ENCODE measurements at regions not wholly inside any gene's neighbourhood (a gene's known extent, or its start where the extent isn't known, plus 50 kb on each side); places are given as distances from the start of the nearest gene placed in this dataset.
"Not testable (repeated sequence)": the region's sequence is repeated elsewhere in the genome, so short reads cannot be mapped to it uniquely, and the experiment has no call there.

DNA sequence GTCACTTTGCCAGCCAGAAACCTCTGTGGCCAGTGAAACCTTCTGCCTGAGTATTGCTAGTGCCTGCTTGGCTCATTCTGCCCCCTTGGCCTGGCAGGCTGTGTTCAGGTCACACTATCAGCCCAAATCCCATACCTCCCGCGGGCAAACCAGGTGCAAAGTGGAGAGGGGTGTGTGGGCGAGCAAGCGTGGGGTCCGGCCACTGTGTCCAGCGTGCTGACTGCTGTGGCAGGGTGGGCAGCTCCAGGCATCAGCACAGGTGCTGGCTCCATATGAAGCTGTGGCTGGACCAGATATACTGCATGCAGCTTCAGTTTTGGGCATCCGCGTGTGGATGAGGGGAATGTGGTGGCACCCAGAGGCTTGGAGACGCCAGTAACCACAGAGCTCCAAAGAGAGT, 576.5 kb upstream of the EDIL3 start:
- DNase-seq = no peak

DNA sequence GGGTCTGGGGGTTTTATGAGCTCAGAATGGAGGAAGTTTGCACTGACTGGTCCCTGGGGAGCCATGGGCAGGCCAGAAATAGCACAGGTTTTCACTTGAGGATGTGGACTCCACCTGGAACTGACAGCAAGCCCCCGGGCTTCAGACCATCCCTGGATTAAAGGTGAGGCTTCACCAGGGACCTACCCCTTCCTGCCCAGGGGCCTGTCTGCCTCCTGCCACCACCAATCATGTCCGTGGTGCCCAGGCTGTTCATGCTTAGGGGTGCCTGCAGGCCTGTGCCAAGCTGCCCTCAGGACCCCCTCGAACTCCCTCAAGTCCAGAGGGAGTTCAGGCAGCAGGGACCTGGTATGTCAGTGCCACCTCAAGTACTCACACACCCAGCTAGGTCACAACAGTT, 577.2 kb upstream of the EDIL3 start:
- no peak for DNase-seq

DNA sequence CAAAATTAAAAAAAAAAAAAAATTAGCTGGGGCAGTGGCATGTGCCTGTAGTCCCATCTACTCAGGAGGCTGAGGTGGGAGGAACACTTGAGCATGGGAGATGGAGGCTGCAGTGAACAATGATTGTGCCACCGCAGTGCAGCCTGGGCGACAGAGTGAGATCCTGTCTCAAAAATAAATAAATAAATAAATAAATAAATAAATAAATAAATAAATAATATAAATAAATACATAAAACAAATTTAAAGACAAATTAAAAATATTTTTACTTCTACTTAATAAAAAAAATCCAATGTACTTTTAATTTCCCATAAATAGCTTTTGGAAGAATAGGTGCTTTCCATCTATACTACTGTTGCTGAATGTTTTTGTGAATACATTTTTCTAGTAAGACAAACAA, 598.4 kb upstream of the EDIL3 start:
- no peak for DNase-seq

DNA sequence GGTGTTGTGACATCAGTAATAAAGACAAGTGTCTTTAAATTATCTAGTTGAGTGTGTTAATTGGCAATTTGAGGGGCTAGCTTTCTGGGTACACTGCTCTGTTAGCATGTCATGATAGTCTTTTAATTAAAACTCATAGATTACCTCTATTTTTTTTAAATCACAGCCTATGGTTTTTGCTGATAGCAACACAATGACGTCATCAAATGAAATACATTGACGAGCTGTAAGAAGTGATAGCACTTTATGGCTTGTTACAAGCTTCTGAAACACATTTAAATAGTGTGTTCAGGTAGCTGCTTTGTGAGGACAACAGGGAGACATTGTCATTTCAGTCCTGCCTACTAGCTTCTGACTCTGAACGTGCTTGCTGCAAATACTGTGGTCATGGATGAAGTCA, 600.5 kb upstream of the EDIL3 start:
- no peak for DNase-seq

DNA sequence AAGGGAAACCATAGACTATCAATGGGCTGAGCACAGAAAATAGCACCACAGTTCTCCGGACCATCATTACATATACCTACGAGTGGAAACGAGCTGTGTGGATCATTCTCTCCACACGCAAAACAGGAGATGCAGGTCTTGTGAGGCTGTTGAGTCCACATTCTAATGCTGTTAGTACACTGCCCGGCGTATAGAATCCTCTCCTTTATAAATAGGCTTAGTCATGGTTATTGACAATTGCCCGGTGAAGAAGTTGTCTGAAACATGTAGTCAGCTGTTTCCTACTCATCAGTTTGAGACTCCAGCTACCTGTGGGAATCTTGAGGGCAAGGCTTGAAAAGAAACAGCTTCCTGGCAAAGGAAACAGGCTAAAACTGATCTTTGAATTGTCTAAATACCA, 602.0 kb upstream of the EDIL3 start:
- DNase-seq = no peak

DNA sequence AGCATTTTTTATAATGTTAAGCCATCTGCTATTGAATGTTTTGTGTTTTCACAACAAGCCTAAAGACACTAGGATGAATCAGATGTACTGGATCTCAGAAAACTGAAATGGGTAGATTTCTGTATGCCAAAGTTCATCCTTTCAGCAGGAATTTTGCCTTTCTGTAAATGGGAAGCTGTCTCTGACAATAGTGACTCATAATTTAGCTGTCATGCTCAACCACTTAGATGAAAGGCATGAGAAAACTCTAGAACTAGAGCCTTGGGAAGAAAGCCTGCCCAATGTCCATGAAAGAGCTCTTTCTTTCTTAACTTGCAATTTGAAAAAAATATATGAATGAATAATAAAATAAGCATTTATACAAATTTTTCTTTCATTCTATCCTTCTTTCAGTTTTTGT, 616.0 kb upstream of the EDIL3 start:
- DNase-seq = no peak

DNA sequence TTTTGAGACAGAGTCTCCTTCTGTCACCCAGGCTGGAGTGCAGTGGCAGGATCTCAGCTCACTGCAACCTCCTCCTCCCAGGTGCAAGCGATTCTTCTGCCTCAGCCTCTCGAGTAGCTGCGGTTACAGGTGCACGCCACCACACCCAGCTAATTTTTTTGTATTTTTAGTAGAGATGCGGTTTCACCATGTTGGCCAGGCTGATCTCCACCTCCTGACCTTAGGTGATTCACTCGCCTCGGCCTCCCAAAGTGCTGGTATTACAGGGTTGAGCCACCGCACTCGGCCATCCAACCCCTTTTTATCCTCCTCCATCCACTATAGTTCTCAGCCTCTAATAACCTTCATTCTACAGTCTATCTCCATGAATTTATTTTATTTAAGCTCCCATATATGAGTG, 617.3 kb upstream of the EDIL3 start:
- not testable (repeated sequence) for DNase-seq

DNA sequence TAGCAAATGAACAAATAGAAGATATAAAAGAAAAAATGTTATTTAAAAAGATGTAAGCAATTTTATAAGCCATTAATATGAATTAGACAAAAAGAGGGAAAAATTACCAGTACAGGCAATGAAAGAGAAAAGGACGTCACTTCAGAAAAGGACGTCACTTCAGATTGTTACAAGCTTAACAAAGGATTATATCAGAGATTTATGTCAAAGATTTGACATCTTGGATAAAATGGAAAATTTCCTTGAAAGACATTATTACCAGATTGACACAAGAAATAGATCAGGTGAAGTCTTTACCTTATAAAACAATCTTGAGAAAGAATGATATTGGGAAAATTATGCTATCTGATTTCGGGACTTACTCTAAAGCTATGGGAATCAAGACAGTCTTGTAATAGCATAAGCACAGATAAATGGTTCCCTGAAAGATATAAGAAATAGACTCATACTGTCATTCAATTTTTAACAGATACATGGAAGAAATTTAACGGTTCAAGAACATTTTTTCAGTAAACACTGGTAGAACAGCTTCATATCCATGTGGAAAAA, 625.4 kb upstream of the EDIL3 start:
- DNase-seq = no peak

DNA sequence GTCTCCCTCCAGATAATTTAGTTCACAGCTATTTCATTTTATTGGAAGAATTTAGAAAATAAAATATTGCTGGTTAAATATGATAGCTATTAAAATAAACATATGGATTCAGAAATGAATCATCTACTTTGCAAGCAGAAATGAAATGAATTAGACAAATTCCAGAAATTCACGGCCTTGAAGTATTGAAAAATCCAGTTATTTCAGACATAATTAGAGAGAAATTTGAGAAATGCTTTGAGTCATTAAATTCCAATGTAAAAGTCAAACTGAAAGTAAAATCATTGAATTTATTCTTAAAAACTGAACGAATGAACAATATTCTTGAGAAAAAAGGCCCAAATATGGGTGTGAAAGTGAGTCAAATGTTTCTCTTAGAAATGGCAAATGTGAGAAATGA, 632.6 kb upstream of the EDIL3 start:
- no peak for DNase-seq

DNA sequence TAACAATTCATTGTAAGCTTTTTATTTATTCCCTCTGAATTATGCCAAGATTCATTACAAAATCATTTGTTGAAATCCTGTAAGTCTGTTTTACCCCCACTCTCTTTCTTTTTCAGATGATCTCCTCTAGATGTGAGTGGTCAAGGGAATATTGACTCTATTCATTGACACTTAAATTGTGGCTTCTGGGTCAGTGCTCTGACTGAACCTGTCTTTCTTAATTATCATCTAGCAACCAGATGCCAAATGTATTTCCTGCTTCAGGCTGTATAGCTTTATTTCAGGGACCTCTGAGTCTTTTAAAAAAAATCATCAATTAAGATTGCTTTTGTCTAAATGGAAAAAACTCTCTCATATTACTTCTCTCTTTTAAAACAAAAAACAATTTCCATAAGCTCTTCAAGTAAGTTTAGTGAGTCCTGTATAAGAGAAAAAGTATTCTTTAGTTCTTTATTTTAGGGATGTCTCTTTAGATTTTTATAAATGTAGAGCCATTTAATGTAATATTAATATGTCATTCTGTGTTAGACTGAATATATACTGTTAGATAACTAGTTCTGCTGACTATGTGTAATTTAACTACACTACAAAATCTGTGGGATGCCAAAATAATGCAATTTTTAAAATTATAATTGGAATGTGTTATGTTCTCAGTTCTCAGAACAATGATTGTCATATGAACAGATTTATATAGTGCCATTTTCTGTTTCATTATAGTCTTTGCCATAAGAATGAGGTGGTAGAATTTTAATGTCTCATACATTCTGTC, 645.8 kb upstream of the EDIL3 start:
- DNase-seq = no peak

DNA sequence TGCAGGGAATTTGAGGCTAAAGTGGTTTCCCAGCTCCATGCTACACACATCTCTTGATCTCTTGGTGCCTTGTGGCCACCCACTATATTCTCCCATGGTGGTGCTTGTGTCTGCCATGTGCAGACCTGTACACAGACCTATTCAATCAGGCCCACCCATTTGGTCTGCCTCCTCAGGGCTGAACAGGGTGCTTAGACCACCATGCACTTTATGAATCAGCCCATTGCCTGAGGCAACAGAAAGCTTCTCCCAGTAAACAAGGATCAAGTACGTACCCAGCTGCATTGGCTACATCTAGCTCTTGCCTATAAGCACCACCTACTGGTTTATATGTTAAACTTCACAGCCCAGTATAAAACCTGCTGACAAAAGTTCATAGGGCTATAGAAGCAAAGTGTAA, 664.3 kb upstream of the EDIL3 start:
- DNase-seq = peak in 1 of 2 experiments; percentile 21

DNA sequence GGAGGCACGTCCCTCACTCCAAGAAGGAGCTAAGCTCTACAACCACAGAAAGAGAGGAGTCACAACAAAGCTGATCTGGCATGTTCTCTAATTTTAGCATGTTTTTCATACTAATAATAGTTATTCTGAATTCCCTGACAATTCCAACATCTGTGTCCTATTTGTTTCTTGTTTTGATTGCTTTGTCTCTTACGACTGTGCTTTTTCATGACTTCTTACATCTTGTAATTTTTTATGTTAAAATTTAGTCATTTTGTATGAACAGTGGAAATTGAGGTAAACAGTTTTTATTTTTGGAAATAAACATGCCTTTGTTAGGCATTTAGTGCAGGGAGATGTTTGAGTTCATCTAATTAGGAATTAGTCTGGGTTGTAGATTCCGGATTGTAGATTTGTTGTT, 668.1 kb upstream of the EDIL3 start:
- no peak for DNase-seq

DNA sequence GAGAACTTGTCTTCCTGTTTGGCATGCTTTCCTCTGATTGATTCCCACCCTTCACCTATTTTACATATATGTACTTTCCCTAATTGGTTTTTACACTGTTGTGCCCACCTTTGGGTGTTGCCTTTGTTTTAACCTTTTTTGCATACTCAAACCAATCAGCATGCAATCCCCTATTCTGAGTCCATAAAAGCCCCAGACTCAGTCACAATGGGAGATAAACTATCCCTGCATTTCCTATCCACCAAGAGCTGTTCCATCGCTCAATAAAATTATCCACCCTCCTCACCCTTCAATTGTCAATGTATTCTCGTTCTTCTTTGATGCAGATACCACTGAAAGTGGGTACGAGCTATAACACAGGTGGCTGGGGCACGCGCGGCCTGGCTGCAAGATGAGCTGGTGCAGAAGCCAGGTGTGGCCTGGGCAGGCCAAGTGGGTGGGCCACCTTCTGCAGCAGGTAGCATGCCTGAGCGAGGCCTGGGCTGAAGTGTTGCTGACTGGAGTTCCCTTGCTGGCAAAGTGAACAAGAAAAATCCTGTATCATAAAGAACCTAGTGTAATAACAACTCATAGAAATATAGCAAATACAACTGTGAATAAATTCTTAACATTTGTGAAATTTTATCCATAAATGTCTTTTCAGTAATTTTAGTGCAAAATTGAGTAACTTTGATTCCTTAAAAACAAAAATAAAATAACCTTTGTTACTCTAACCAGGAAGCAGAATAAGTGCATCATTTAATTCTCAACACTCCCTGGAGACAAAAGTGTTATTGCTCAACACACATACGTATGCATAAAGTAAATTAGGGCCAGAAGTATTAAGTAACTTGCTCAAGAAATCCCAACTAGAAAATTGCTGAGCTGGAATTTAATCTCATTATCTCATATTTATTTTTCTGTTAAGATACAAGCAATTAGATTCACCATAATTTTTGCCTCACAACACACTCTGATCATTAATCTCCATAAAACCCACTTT, 685.3 kb upstream of the EDIL3 start:
- no peak for DNase-seq

DNA sequence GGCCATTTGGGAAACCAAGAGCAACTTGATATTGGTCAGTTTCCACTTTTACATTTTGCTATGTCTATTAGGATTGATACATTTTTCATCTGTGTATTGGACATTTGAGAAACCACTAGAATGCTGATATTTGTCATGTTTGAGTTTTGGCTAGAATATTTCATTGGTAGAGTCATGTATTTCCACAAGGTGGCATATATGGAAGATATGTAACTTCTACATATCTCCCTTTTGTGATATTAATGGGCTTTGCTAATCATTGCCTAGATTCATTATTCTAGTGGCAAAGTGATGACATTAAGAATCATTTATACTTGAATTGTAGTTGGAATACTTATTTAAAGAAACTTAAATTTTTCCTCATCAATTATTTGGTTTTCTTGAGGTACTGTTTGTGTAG, 692.9 kb upstream of the EDIL3 start:
- peak in 1 of 2 experiments; percentile 7 for DNase-seq

DNA sequence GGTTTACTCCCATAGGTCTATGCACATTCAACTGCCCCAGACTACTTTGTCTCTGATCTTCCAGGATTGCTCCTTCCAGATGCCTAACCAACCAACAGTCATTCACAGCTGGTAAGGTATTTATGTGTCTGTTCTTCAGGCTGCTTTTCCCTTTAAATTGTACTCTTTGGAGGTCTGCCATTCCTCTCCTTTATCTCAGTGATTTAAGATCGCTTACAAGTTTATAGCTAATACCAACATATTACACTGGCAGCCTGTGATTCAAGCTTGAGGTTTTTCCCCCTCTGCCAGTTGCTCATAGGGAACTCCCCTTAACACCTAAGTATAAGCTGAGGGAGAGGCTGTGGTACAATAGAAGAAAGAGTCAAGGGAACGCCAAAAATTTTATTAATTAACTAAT, 711.7 kb upstream of the EDIL3 start:
- no peak for DNase-seq

DNA sequence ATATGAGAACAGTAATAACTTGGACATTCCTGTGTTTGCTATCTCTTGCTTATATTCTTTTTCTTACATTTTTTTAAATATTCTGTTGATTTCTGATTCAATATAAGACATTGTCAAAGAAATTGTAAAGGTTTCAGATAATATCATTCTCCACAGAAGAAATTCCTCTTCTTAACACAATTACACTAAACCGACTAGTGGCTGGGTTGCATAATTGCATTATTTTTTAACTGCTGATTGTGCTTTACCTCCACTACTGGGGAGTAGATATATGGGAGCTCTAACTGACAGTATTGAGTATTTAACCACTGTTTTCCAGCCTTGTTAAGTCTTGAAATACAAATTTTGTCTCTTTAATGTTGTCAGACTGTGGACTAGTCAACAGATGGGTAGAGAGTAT, 723.8 kb upstream of the EDIL3 start:
- peak in 1 of 2 experiments; percentile 25 for DNase-seq

DNA sequence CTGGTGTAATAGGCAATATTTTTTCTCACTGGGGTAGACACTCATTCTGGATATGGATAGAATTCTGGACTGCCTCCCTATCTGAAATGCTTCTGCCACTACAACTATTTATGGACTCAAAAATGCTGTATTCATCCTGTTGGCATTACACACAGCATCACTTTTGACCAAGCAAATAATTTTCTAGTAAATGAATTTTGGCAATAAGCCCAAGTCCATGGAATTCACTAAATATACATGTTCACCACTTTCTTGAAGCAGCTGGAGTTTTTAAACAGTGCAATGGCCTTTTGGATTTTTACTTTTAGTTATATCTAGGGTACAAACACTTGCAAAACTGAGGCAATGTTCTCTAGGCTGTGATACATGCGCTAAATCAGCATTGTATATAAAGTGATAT, 724.9 kb upstream of the EDIL3 start:
- DNase-seq = no peak

DNA sequence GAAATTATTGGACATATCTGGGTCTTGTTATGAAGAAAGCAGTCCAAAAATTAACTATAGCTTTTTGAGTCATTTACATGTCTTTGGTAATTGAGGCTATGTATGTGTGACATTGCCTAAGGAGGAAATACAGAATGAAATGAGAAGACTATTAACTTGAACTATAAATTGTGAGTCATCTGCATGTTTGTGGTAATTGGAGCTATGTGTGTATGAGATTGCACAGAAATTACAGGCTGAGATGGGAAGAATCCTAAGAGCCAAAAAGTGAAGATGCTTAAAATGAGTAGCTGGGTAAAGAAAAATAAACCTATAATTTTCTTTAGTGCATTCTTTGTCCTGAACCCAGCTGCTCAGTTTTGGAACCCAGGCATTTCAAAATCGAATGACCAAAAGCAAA, 747.6 kb upstream of the EDIL3 start:
- DNase-seq = no peak

DNA sequence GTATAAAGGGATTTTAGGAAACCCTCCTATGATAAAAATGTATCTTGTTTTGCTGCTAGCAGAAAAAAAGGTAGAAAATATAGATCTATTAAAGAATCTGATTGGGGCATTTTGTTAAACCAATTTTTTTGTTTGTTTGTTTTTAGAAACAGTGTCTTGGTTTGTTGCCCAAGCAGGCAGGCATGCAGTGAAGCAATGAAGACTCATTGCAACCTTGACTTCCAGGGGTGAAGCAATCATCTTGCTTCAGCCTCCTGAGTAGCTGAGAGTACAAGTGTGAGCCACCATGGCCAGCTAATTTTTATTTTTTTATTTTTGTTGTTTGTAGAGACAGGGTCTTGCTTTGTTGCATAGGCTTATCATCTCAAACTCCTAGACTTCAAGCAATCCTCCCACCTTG, 755.8 kb upstream of the EDIL3 start:
- no peak for DNase-seq

DNA sequence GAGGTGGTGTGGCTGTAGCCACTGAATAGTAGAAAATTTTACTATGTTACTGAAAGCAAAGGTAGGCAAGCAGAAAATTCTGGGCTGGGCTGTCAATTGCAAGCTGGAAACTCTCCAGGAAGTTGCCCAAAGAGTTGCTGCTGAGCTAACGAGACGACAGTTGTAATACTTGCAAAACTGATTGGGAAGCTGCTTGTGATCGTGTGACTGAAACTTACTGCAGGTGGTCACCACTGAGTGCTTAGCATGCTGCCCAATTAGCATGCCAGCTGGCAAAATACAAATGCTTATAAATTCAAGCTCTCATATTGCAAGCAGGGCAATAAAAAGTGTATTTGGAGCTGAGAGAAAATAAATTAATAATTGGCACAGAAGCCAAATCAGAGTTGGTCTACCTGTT, 758.5 kb upstream of the EDIL3 start:
- DNase-seq = no peak

DNA sequence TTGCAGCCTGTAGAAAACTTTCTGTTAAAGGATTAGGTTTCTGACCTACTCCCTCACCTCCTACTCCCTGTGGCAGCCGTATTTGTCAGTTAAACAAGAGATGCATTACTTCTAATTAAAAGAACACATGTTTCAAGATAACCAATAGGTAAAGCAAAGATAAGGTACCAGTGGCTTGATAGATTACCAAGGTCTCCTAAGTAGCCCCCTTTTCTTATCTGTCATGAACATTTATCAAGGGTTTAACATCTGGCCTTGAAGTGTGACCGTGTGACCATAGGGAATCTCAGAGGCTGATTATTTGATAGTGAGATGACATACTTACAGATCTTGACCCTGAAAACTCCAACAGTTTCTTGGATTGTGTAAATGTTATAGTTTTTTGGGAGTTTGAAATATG, 764.0 kb upstream of the EDIL3 start:
- DNase-seq = no peak

DNA sequence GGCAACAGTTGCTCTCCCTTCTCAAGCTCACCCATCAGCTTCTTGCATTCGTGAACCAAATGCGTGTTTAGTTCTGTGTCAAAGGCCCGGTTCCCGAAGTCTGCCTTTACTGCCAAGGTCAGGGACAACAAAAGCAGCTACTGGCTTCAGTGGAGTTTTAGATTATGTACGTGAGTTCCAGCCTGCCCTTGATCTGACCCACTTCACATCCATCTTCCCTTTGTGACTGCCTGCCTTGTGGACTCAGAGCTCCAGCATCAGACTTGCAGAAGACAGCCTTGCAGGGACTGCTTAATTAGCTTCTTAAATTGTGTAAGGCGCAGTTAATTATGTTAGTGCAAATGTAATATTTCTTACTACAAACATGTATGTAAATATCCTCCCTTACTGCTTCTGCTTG, 774.7 kb upstream of the EDIL3 start:
- no peak for DNase-seq

DNA sequence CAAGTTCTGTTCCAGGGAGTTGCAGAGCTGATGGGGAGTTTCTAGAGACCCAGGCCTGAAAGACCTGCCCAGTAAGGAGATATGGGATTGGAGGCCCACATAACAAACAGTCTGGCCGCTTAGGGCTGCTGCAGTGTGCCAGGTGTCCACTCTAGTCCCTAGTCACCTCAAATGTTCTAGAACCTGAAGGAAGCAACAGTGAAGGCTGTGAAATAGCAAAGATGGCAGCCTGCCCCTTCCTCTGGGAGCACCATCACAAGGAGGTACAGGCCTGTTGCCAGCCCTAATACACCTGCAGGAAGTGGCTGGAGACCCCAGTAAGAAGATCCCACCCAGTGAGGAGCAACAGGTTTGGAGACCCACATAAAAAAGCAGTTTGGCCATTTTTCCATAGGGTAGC, 783.8 kb upstream of the EDIL3 start:
- DNase-seq = no peak

DNA sequence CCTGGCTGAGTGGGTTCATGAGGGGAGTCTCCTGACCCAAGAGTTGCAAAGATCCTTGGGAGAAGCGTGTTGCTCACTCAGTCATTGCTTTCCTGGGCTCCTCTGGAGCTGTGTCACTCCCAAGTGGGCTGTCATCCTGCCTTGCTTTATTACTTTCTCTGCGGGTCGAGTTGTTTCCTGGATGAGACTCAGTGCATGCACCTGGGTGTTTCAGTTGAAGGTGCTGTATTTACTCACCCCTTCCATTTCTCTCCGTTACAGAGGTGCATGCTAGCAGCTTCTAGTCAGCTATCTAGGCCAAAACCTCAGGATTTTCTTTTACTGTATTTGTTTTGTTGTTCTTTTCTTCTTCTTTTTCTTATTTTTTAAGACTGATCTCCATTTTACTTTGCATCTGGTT, 785.5 kb upstream of the EDIL3 start:
- no peak for DNase-seq
